ENCODE measurements at regions not wholly inside any gene's neighbourhood (a gene's known extent, or its start where the extent isn't known, plus 50 kb on each side); places are given as distances from the start of the nearest gene placed in this dataset.

DNA sequence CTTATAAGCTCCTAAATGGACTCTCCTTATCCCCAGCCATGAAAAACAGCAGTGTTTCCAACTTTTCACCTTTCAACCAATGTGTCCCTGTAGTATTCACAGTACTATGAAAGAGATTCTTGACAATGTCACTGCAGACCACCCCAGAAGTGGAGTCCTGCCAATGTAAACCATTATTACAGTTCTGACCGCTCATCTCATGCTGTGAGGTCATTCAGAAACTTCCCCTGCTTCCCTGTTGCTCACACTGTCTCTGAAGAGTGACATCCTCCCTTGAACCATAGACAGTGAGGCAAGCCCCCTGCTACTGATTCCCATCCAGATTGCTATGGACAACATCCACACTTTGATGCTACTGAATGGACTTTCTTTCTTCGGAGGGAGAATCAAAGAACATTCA, 1523.7 kb upstream of the ACVR2A start:
- DNase-seq (ENCODE audit: low read depth, low spot score), result no peak

DNA sequence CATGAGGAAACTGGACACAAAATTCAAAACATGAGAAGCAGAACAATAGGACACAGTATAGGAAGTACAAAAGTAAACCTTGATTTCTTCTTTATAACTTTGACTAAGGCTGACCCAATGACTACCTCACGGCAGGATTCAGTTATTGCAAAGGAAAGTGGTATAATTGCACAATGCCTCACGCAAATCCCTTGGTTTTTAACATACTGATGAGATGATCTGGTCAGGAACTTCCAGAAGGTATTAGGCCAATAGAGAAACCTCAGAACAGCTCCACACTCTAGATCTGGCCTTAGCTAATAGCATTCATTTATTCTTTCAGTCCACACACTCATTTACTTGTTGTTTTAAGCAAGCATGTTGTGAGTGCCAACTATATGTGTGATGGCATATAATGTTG, 1526.9 kb upstream of the ACVR2A start:
- DNase-seq (ENCODE audit: low read depth, low spot score), result no peak

DNA sequence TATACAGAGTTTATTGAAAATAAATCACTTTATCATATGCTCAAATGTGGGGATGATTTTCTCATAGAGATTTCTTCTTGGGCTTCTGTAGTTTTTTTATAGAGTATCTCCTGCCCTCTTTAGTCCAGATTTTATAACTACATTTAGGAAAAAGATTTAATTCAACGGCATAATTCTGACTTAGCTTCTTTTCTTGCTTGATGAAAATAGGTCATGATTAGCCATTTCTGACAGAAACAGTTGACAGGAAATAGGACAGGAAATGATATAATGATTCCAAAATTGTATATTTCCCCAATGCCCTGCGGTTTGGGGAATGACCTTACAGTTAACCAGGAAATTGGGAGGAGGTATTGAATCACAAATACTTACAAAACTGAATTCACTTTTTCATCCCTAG, 1531.9 kb upstream of the ACVR2A start:
- no peak for DNase-seq (ENCODE audit: low read depth, low spot score)

DNA sequence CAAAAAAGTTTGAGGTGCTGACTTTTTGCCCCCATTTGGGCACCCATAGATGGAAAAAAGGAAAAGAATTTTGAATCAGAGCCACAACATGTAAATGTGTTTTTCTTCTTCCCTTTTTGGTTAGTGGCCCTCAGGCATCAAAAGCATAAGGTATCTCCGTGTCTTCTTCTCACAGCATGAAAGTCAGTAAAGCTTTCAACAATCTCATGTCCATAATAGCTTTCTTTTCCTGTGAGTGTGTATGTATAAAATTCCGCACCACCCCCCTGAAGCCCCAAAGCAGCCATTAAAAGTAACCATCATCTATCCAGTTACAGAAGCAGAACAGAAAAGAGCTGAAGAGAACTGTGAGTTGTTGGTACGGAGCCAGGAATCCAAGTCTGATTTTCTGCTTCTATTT, 1539.7 kb upstream of the ACVR2A start:
- DNase-seq (ENCODE audit: low read depth, low spot score), result no peak

DNA sequence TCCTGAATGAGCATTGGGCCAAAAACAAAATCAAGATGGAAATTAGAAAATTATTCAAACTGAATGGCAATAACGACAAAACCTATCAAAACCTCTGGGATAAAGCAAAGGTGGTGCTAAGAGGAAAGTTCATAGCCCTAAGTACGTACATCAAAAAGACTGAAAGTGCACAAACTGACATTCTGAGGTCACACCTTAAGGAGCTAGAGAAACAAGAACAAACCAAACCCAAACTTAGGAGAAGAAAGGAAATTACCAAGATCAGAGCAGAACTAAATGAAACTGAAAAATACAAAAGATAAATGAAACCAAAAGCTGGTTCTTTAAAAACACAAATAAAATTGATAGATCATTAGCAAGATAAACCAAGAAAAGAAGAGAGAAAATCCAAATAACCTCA, 1543.5 kb upstream of the ACVR2A start:
- DNase-seq (ENCODE audit: low read depth, low spot score), result no peak

DNA sequence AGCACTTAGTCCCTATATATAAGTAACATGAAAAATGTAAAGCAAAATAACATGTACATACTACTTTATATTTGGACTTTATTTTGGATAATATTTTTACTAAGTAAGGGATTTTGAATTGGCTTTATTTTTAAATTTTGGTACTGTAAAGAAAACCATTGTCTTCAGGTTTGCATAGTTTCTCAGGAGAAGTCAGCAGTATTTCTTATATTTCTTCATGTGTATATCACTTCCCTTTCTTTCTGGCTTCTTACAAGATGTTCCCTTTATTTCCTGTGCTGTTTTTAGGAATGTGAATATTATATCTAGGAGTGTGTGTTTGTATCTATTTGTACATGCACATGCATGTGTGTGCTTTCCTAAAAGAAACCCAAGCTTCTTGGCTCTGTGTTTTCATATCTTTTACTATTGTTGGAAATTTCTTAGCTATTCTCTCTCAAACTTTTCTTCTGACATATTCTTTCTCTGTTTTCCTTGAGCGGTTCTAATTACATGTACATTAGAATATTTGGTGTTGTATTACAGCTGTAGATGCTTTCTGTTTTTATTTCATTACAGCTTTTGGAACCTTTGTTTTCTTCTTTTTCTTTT, 1549.7 kb upstream of the ACVR2A start:
- no peak for DNase-seq (ENCODE audit: low read depth, low spot score)

DNA sequence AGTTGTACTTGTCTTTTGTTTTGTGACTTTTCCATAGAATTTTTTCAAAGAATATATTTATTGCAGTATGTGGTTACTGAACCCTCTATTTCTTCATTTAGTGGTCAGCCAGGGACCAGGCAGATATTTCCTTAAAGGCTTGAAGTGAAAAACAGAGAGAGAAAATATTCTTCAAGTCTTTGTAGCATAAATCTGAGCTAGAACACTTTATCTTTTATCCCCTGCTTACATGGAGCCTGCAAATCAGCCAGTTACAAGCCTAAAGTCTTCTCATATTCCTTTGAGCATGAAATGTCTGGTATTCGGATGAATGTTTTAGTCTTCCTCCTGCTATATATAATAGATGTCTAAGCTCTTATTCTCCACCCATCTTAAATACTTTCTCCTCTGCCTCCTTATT, 1557.5 kb upstream of the ACVR2A start:
- no peak for DNase-seq (ENCODE audit: low read depth, low spot score)

DNA sequence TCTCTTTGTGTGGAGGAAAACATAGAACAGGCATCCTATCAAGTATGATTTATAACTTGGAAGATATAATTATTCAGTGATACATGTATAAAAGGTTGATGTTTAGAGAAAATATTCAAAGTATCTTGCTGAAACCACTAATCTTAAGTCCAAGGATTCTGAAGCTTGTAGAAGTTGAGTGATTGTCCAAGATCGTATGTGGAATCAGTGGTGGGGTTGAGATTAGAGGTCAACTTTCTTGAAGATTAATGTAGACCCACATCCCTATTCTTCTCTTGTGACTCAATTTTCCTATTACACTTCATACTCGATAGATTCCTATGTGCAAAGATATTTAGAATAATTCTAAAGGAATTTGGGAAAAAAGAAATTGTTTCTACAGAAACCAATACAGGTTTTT, 1565.9 kb upstream of the ACVR2A start:
- DNase-seq (ENCODE audit: low read depth, low spot score), result no peak

DNA sequence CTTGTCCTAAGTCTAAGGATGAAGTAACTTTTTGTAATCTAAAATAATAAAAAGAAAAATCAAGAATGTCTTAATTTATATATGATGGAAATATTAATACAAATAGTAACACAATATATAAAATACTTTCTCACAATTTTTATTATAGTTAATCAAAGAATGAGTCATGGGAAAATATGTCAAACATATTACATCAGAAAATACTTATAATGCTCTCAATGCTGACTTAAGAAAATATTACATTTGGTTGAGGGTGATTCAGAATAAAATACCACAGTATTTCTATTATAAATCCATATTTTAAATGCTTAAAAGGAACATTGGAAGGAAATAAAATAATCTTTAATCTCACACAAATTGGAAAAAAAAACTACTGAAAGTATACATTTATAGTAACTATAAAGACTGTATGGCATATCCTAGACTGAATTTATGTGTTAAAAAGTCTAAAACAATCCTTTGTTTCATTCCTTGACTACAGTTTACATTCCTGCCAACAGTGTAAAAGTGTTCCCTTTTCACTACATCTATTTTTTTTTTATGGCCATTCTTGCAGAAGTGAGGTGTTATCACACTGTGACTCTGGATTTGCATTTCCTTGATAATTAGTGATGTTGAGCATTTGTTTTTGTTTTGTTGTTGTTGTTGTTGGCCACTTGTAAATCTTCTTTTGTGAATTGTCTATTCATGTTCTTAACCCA, 1573.5 kb upstream of the ACVR2A start:
- DNase-seq (ENCODE audit: low read depth, low spot score), result no peak

DNA sequence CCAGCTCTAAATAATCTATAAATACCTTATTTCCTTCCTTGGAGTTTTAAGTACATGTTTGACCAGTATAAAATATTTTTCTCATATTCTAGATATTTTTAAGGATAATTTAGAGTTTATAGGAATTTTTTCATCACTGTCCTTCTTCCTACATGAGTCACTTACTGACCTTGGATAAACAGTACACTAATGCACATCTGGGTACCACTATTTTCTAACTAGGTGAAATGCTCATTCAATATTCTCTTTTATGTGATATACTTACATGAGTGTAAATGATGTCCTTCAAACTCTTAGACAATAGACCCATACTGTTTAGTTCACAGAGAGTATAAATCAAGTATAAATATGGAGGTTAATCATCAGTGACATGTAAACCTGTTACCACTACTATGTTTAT, 1574.2 kb upstream of the ACVR2A start:
- DNase-seq (ENCODE audit: low read depth, low spot score), result no peak

DNA sequence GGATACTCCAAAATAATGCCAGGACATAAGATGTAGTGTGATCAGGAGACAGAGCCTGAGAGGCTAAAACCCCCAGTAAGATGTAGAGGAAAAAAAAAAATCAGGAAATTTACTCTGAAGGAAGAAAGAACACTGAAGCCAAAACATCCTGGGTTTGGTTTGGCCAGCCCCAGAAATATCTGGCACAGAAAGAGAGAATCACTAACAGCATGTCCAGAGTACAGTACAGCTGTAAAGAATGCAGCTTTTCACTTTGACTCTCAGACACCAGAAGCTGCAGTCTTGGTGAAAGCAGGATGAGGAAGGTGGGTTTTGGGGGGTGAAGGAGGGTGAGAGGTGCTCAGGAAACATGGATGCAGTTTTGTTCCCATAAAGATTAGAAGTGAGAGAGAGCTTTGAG, 1577.7 kb upstream of the ACVR2A start:
- no peak for DNase-seq (ENCODE audit: low read depth, low spot score)

DNA sequence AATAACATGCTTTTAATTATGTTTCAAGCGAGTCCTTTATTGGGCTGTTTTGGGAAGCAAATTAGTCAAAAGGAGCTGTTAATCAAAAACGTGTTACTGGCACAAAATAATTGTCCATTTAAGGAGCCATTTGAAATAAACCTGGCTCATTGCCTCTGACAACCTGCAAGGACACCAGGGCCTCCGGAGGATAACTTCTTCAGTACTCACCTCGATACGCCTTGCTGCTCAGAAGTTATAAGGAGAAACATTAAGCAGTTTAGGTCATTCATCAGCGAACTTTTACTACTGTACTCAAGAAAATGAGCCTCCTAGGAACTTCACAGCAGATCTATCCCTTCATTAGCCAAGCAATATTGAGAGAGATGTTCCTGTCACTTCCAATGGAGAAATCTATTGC, 1579.2 kb upstream of the ACVR2A start:
- DNase-seq (ENCODE audit: low read depth, low spot score), result no peak

DNA sequence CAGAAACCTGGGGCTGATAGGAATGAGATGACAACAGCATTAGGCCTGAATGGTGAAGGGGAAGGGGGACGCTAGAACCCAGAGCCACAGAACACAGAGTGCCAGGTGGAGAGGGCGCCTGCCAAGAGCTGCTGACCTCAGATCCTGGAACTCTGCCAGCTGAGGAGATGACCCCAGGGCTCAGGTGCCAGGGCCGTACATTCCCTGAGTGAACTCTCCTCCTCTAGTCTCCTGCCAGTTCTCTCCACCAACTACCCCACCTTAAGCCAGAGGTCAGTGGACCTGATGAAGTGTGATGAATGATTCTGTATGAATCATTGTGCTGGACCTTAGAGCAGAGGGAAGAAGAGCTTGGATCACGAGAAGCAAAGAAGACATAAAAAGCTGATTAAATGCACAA, 1582.2 kb upstream of the ACVR2A start:
- no peak for DNase-seq (ENCODE audit: low read depth, low spot score)

DNA sequence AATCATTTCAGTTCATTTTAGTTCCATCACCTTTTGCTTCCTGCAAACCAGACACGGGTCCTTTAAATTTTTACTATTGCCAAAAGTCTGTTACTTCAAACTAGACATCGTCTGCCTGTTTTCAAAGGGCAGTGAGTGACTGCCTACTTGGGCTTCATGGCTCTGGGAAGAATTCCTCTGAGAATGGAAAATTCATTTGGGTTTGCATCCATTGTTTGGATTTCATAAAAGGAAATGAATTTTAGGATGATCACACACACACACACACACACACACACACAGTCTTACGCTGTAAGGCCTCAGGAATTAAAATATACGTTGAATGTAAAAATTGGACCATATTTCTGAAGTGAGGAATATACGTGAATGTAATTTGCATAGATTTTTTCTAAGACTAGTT, 1584.3 kb upstream of the ACVR2A start:
- DNase-seq (ENCODE audit: low read depth, low spot score), result no peak

DNA sequence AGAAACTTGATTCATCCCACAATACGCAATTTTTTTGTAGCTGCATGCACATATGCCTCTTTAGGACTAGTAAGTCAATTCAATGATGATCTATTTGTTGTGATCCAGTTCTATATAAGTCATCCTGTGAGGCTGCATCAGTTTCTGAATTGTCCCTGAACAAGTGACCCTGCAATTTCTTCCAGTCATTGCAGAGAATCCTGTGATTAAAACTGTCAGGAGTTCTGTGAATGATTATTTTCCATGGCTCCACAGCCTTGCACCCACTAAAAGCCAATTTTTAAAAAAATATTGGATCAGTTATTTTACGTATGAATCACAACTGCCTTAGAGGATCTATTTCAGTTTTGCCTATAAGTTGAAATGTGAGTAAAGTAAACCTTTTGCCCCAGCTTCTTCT, 1585.0 kb upstream of the ACVR2A start:
- no peak for DNase-seq (ENCODE audit: low read depth, low spot score)

DNA sequence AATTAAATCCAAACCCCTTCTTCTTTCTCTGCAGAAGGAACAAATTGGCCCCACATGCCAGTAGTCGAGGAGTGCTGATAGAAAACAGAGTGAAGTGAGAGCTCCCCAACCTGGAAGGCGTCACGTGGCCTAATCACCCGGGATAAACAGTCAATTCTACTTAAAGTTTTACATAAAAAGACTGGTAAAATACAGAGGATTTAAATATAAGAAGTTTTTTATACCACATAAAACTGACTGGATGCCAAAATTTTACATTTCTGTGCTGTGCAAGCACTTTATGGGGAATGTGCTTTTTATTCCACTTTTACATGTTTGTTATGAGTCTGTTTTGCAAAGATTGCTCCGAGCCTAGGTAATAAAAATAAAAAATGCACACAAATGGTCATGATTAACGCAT, 1586.8 kb upstream of the ACVR2A start:
- DNase-seq (ENCODE audit: low read depth, low spot score), result no peak

DNA sequence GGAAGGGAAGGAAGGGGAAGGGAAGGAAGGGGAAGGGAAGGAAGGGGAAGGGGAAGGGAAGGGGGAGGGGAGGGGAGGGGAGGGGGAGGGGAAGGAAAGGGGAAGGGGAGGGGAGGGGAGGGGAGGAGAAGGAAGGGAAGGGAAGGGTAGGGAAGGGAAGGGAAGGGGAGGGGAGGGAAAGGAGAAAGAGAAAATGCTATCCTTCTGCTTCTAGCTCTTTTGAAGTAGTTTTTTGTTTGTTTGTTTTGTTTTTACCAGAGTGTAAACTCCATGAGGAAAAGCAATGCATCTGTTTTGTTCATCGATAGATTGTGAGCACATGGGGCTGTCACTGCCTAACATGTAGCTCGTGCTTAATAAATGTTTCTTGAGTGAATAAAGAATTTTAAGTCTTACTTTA, 1592.7 kb upstream of the ACVR2A start:
- DNase-seq (ENCODE audit: low read depth, low spot score), result no peak

DNA sequence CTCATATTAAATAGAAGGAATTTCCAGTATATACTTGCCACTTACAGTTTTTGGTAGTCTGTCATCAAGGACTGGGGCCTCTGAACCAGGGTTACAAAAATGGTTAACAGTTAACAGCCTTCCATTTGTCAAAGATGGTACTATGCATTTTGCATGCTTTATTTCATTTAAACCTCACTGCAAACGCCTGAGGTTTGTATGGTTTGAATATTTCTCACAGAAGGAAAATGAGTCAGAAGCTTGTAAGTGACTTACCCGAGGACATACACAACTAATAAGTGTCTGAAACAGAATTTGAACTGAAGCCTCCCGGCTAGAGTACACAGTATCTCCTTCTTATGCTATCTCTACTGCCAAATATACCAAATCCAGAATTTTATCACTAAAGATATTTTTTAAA, 1593.5 kb upstream of the ACVR2A start:
- no peak for DNase-seq (ENCODE audit: low read depth, low spot score)

DNA sequence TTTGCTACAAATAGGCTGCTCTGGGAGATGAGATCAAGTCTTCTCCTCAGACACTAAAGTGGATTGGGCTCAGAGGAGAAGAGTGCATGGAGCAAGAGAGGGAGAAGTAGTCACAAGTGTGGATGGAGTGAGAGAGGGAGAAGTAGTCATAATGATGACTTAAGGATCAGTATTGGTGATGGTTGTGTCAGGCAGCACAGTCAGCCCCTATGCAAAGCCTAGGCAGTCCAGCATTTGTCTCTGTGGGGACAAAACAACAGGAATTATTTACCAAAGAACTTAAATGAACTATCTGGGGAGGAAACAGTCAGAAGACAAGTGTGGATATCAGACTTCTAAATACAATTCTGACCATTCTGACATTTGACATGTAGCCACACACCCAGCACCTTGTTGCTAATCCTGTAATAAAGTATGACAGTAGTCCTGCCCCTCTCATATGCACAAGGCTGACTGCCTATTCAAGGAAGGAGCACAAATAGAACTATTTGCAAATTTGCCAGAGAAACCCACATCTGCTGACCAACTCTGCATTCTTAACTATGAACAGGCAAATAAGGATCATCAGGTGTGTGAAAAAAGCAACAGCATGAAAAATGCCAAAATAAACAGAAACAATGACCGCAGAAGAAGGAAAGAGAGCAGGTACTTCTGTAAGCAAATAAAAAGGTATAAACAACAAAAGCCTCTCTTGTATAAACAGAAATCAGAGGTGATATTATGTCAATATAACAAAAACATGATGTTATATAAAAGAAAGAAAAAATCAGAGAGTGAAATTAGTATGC, 1597.9 kb upstream of the ACVR2A start:
- no peak for DNase-seq (ENCODE audit: low read depth, low spot score)

DNA sequence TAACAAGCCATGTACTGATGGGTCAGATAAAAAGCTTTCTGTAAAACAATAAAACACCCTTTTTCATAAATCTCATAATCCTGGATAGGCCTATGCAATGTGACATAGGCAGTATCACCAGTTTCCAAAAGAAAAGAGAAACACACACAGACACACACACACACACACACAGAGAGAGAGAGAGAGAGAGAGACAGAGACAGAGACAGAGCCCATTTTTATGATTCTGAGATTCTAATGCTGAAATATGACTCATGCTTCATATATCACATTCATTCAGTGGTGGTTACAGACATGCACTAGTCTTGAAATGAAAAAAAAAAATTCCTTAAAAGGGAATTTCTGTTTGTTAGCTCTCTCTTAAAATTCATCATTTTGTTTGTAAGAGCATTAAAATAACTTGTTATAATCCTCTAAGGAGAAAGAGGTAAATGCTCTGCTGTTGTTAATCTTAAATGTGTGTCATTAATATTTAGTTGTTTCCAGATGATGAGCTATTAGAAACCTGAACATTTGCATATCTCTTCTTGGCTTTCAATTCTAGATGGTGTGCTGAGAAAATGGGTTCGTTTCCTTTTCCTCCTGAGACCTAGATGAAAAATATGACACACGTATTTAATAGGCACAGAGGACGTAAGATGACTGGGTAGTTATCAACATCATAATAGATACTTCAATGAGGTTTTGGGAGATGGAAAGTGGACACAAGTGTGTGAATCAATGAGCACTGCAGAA, 1598.7 kb upstream of the ACVR2A start:
- no peak for DNase-seq (ENCODE audit: low read depth, low spot score)

DNA sequence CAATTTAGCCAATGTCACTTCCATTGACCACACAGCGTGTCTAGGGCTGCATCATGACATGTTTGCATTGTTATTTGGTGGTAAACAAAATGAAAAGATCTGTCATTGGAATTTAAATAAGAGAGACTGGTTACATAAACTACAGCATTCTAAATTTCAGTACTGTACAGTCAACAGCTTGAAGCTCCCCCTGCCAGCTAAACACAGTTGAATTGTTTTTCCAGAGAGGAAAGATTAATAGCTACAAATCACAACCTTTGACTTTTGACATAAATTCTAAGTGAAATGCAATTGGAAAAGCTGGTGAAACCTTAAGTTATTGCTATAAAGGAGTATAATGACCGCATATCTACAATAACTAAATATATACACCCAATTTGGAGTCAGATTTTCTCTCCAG, 1600.0 kb upstream of the ACVR2A start:
- no peak for DNase-seq (ENCODE audit: low read depth, low spot score)

DNA sequence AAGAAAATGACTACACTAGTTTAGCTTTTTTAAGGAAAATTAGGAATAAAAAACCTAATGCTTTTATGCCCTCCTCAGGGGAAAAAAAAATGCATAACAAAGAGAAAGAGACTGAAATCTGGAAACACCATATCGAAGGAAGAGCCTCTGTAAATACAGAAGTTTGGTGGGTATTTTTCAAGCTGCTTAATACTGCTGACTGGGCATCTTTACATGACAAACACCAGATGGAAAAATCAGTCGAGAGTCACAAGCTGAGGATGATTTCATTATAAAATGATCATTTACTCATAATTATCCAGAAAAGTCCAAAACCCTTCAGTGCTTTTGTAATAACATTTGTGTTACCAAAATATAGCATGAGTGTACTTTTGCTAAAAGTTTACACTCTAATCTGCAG, 1600.7 kb upstream of the ACVR2A start:
- DNase-seq (ENCODE audit: low read depth, low spot score), result no peak
